HEK293 (cell line): ENCODE measurements at regions not wholly inside any gene's neighbourhood (a gene's known extent, or its start where the extent isn't known, plus 50 kb on each side); places are given as distances from the start of the nearest gene placed in this dataset.

Source experiments
- CTCF ChIA-PET: fragments of 350-600 bp; formaldehyde crosslinking; extraction: SDS; loops from one replicate; lab custom pipeline; 2021; ENCODE audit warnings: antibody characterized with exemption; lab: Yijun Ruan, JAX
- POLR2A ChIA-PET: fragments of 300-600 bp; formaldehyde crosslinking; extraction: SDS; loops from one replicate; lab custom pipeline; 2020; ENCODE audit warnings: antibody characterized with exemption, inconsistent platforms; lab: Yijun Ruan, JAX
- H3K27ac ChIP-seq: fragments of 200-500 bp; sonication (Bioruptor generic); 2 replicates; pipeline ENCODE4 v1.5.1; 2014; ENCODE audit warnings: low read depth, low read length, control low read depth, inconsistent platforms; ENCODE audit errors: extremely low read depth
- H3K36me3 ChIP-seq, 2 experiments: fragments of 200-500 bp in 1 of 2; sonication (Bioruptor generic) in 1 of 2; 1 replicate in 1 of 2; 2 replicates in 1 of 2; pipeline ENCODE4 v1.5.1; 2014 to 2017; ENCODE audit warnings: inconsistent platforms in 2 of 2, low read length in 2 of 2; ENCODE audit not compliant: control insufficient read depth in 2 of 2, insufficient read depth in 1 of 2
- H3K4me1 ChIP-seq: fragments of 200-500 bp; sonication (Bioruptor generic); 2 replicates; pipeline ENCODE4 v1.5.1; 2014; ENCODE audit warnings: mild to moderate bottlenecking, low read length, inconsistent platforms; ENCODE audit not compliant: control insufficient read depth, insufficient read depth
- H3K4me3 ChIP-seq: 2 replicates; pipeline ENCODE4 v1.5.1; 2011; ENCODE audit warnings: low read depth, mild to moderate bottlenecking, control low read depth, low read length, moderate library complexity
- H3K9me3 ChIP-seq: fragments of 200-500 bp; sonication (Bioruptor generic); 2 replicates; pipeline ENCODE4 v1.5.1; 2014; ENCODE audit warnings: low read depth, low read length, inconsistent platforms; ENCODE audit not compliant: control insufficient read depth, insufficient read depth
- GLIS1 ChIP-seq: fragments of 450-650 bp; formaldehyde crosslinking; IDR thresholded peaks from 2 replicates; pipeline ENCODE4 v1.5.1; 2016; ENCODE audit warnings: missing biosample characterization, missing genetic modification characterization
- MEIS1 ChIP-seq: sonication (generic); formaldehyde crosslinking; IDR thresholded peaks from 2 replicates; pipeline ENCODE4 v1.8.1; 2022; ENCODE audit warnings: missing genetic modification reagents, mild to moderate bottlenecking, borderline replicate concordance
- MZF1 ChIP-seq: fragments of 450-650 bp; formaldehyde crosslinking; IDR thresholded peaks from 2 replicates; pipeline ENCODE4 v1.5.1; 2017; ENCODE audit warnings: missing biosample characterization, missing genetic modification characterization, borderline replicate concordance
- OVOL3 ChIP-seq: fragments of 450-650 bp; formaldehyde crosslinking; IDR thresholded peaks from 2 replicates; pipeline ENCODE4 v1.5.1; 2016; ENCODE audit warnings: missing biosample characterization, missing genetic modification characterization
- SP7 ChIP-seq: fragments of 450-650 bp; formaldehyde crosslinking; IDR thresholded peaks from 2 replicates; pipeline ENCODE4 v1.5.1; 2016; ENCODE audit warnings: missing biosample characterization, missing genetic modification characterization
- TCF7L2 ChIP-seq: IDR thresholded peaks from 2 replicates; pipeline ENCODE4 v1.6.1; 2011; ENCODE audit warnings: low read depth, mild to moderate bottlenecking, inconsistent platforms, low read length, moderate library complexity, borderline replicate concordance
- ZBTB17 ChIP-seq: fragments of 450-650 bp; formaldehyde crosslinking; IDR thresholded peaks from 2 replicates; pipeline ENCODE4 v1.5.1; 2016; ENCODE audit warnings: missing biosample characterization, missing genetic modification characterization
- ZEB2 ChIP-seq: fragments of 450-650 bp; formaldehyde crosslinking; IDR thresholded peaks from 2 replicates; pipeline ENCODE4 v1.5.1; 2016; ENCODE audit warnings: missing biosample characterization, missing genetic modification characterization
- ZFP69B ChIP-seq: fragments of 450-650 bp; formaldehyde crosslinking; IDR thresholded peaks from 2 replicates; pipeline ENCODE4 v1.5.1; 2016; ENCODE audit warnings: missing biosample characterization, missing genetic modification characterization
- ZIC2 ChIP-seq: fragments of 450-650 bp; formaldehyde crosslinking; IDR thresholded peaks from 2 replicates; pipeline ENCODE4 v1.5.1; 2016; ENCODE audit warnings: missing biosample characterization, missing genetic modification characterization
- ZNF121 ChIP-seq: fragments of 450-650 bp; formaldehyde crosslinking; IDR thresholded peaks from 2 replicates; pipeline ENCODE4 v1.5.1; 2016; ENCODE audit warnings: missing biosample characterization, missing genetic modification characterization
- ZNF19 ChIP-seq: fragments of 450-650 bp; formaldehyde crosslinking; IDR thresholded peaks from 2 replicates; pipeline ENCODE4; 2016; ENCODE audit warnings: missing biosample characterization, missing genetic modification characterization, low read depth
- ZNF214 ChIP-seq: fragments of 450-650 bp; formaldehyde crosslinking; IDR thresholded peaks from 2 replicates; pipeline ENCODE4 v1.5.1; 2017; ENCODE audit warnings: missing biosample characterization, mild to moderate bottlenecking, missing genetic modification characterization, borderline replicate concordance
- ZNF221 ChIP-seq: fragments of 450-650 bp; formaldehyde crosslinking; IDR thresholded peaks from 2 replicates; pipeline ENCODE4 v1.5.1; 2017; ENCODE audit warnings: missing biosample characterization, missing genetic modification characterization, borderline replicate concordance
- ZNF274 ChIP-seq, 2 experiments: fragments of 200-500 bp in 1 of 2; fragments of 450-650 bp in 1 of 2; sonication (Bioruptor generic) in 1 of 2; formaldehyde crosslinking in 1 of 2; IDR thresholded peaks; 2 replicates each; pipeline versions ENCODE4 v1.5.1 to v1.6.1; 2014 to 2016; ENCODE audit warnings: borderline replicate concordance in 1 of 2, inconsistent platforms in 1 of 2, low read length in 1 of 2, missing biosample characterization in 1 of 2, missing genetic modification characterization in 1 of 2
- ZNF391 ChIP-seq: fragments of 450-650 bp; formaldehyde crosslinking; IDR thresholded peaks from 2 replicates; pipeline ENCODE4 v1.5.1; 2016; ENCODE audit warnings: low read depth, missing biosample characterization, missing genetic modification characterization, borderline replicate concordance
- ZNF433 ChIP-seq: fragments of 450-650 bp; formaldehyde crosslinking; IDR thresholded peaks from 2 replicates; pipeline ENCODE4 v1.5.1; 2016; ENCODE audit warnings: missing biosample characterization, missing genetic modification characterization, low read depth
- ZNF501 ChIP-seq: fragments of 450-650 bp; formaldehyde crosslinking; IDR thresholded peaks from 2 replicates; pipeline ENCODE4 v1.5.1; 2016; ENCODE audit warnings: missing biosample characterization, missing genetic modification characterization
- ZNF571 ChIP-seq: fragments of 450-650 bp; formaldehyde crosslinking; IDR thresholded peaks from 2 replicates; pipeline ENCODE4 v1.5.0; 2017; ENCODE audit warnings: missing biosample characterization, missing genetic modification characterization
- ZNF596 ChIP-seq: fragments of 450-650 bp; IDR thresholded peaks from 2 replicates; pipeline ENCODE4 v1.5.0; 2018; ENCODE audit warnings: missing biosample characterization, mild to moderate bottlenecking, missing genetic modification characterization, moderate library complexity
- ZNF623 ChIP-seq: fragments of 450-650 bp; formaldehyde crosslinking; IDR thresholded peaks from 2 replicates; pipeline ENCODE4 v1.5.1; 2016; ENCODE audit warnings: missing biosample characterization, missing genetic modification characterization
- ZNF654 ChIP-seq: fragments of 450-650 bp; formaldehyde crosslinking; IDR thresholded peaks from 2 replicates; pipeline ENCODE4 v1.5.1; 2016; ENCODE audit warnings: low read depth, missing biosample characterization, missing genetic modification characterization
- TF ChIP-seq, protein P1 (sequence below): fragments of 450-650 bp; formaldehyde crosslinking; IDR thresholded peaks from 2 replicates; pipeline ENCODE4 v1.5.1; 2016; ENCODE audit warnings: missing biosample characterization, missing genetic modification characterization
- TF ChIP-seq, protein P2 (sequence below): fragments of 450-650 bp; formaldehyde crosslinking; IDR thresholded peaks from 2 replicates; pipeline ENCODE4 v1.5.1; 2016; ENCODE audit warnings: missing biosample characterization, missing genetic modification characterization
- TF ChIP-seq, protein P3 (sequence below): fragments of 450-650 bp; formaldehyde crosslinking; conservative IDR thresholded peaks from 2 replicates; pipeline ENCODE4 v1.5.1; 2016; ENCODE audit warnings: low read depth, missing biosample characterization, missing genetic modification characterization
- TF ChIP-seq, protein P4 (sequence below): fragments of 450-650 bp; formaldehyde crosslinking; IDR thresholded peaks from 2 replicates; pipeline ENCODE4 v1.5.1; 2016; ENCODE audit warnings: missing biosample characterization, missing genetic modification characterization

DNA sequence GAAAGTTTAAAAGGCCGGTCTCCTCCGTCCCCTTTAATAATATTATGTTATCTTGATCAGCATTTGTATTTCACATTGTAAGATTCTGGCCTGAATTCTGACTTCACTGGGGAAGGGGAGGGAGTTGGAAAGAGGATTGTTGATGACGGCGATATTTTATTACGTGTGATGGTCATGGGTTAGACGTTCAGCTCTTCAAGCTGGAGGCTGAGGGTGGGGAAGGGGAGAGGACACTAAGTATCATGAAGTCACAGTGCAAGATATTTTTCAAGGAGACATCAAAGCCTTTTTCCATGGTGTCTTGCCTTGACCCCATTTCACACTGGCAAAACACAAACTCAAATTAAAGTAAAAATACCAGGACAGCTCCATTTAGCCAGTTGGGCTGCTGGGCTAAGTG, 126.7 kb downstream of the WDR11 start:
- Histone ChIP-seq H3K4me1 (peaks cover 43% of the 10 kb centered on the region), H3K4me3 (no peak overlapping the region), H3K9me3 (no peaks in the 10 kb centered on the region; the same call in 1 of the 2 replicates), H3K27ac (peak overlapping the region; percentile 86; the same call in 1 of the 2 replicates), H3K36me3 (no peaks in the 10 kb centered on the region)
- ChIA-PET POLR2A (interaction anchor here (1.7 kb wide), 1 partner anchor 12 kb away, joined by 10 read pairs; no protein-coding TSS in a partner anchor), CTCF (interaction anchor here (0.7 kb wide), 1 partner anchor 98 kb away, joined by 4 read pairs; no protein-coding TSS in a partner anchor)
- TF ChIP-seq ZEB2 (tag by site-specific recombination) (no peak), ZBTB17 (tag by site-specific recombination) (0 out of 2 replicates have a peak, but pooled peaks have one; percentile 17), MZF1 (tag by site-specific recombination) (0 out of 2 replicates have a peak, but pooled peaks have one; percentile 11), ZNF596 (tag by site-specific recombination) (no peak)
- TF ChIP-seq, protein P1, sequence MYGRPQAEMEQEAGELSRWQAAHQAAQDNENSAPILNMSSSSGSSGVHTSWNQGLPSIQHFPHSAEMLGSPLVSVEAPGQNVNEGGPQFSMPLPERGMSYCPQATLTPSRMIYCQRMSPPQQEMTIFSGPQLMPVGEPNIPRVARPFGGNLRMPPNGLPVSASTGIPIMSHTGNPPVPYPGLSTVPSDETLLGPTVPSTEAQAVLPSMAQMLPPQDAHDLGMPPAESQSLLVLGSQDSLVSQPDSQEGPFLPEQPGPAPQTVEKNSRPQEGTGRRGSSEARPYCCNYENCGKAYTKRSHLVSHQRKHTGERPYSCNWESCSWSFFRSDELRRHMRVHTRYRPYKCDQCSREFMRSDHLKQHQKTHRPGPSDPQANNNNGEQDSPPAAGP (tag by site-specific recombination), result no peak

DNA sequence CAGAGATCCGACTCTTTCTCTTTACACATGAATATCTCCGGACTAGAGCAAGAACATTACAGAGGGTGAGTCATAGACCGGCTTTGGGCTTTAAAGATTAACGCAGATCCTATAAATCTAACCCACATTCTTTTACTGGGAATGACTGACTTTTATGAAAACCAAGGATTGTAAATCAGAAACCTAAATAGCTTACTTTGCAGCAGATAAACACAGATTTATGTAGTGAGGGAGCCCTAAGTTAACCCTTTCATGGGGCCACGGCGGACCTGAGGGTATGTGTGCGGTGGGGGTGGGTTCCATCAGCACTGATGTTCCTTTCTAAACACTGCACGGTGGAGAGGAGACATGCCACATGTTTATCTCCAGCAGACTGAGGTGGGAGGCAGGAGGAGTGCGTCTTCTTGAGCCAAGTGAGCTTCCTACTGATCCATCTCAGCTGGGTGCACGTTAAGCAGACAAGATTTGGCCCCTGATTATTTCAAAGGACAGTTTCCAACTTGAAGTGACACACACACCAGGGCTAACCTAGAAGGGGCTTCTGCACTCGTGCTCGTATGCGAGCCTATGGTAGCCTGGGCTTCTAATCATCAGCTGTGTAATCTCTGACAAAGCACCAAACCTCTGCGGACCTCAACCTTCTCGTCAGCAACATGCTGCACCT, 127.6 kb downstream of the WDR11 start:
- H3K36me3 ChIP-seq, result no peaks in the 10 kb centered on the region
- peak overlapping the region; percentile 32 for H3K4me3 ChIP-seq
- H3K4me1 ChIP-seq, result peaks cover 46% of the 10 kb centered on the region
- POLR2A ChIA-PET, result interaction anchor here (1.0 to 1.7 kb wide), 2 partner anchors 11 to 13 kb away, joined by 3 to 10 read pairs; no protein-coding TSS in a partner anchor
- CTCF ChIA-PET, result no interaction called here
- H3K9me3 ChIP-seq, result no peaks in the 10 kb centered on the region; the same call in 1 of the 2 replicates
- peak overlapping the region; percentile 86 for H3K27ac ChIP-seq
- TF ChIP-seq, protein P2, sequence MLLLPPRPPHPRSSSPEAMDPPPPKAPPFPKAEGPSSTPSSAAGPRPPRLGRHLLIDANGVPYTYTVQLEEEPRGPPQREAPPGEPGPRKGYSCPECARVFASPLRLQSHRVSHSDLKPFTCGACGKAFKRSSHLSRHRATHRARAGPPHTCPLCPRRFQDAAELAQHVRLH, result peak; percentile 91
- no peak for TF ChIP-seq ZNF623 (tag by site-specific recombination)
- no peak for TF ChIP-seq ZNF214
- TF ChIP-seq ZNF571 (tag by site-specific recombination), result no peak
- TF ChIP-seq ZNF19 (tag by site-specific recombination), result no peak
- TF ChIP-seq GLIS1 (tag by site-specific recombination), result peak; percentile 92
- no peak for TF ChIP-seq ZNF274 (IDR thresholded peaks at IDR 0.05; ENCODE audit: low read length)
- no peak for TF ChIP-seq ZNF274 (tag by site-specific recombination; IDR thresholded peaks at IDR 0.05; ENCODE audit: borderline replicate concordance)
- 0 out of 2 replicates have a peak, but pooled peaks have one; percentile 14 for TF ChIP-seq ZNF501 (tag by site-specific recombination)
- TF ChIP-seq SP7 (tag by site-specific recombination), result peak; percentile 87
- TF ChIP-seq ZFP69B, result peak; percentile 66
- TF ChIP-seq OVOL3, result peak; percentile 24
- TF ChIP-seq ZNF391 (tag by site-specific recombination), result peak; percentile 53; the same call in 1 of the 2 replicates
- TF ChIP-seq ZNF433, result no peak
- TF ChIP-seq, protein P3, sequence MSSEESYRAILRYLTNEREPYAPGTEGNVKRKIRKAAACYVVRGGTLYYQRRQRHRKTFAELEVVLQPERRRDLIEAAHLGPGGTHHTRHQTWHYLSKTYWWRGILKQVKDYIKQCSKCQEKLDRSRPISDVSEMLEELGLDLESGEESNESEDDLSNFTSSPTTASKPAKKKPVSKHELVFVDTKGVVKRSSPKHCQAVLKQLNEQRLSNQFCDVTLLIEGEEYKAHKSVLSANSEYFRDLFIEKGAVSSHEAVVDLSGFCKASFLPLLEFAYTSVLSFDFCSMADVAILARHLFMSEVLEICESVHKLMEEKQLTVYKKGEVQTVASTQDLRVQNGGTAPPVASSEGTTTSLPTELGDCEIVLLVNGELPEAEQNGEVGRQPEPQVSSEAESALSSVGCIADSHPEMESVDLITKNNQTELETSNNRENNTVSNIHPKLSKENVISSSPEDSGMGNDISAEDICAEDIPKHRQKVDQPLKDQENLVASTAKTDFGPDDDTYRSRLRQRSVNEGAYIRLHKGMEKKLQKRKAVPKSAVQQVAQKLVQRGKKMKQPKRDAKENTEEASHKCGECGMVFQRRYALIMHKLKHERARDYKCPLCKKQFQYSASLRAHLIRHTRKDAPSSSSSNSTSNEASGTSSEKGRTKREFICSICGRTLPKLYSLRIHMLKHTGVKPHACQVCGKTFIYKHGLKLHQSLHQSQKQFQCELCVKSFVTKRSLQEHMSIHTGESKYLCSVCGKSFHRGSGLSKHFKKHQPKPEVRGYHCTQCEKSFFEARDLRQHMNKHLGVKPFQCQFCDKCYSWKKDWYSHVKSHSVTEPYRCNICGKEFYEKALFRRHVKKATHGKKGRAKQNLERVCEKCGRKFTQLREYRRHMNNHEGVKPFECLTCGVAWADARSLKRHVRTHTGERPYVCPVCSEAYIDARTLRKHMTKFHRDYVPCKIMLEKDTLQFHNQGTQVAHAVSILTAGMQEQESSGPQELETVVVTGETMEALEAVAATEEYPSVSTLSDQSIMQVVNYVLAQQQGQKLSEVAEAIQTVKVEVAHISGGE (tag by site-specific recombination), result no peak
- TF ChIP-seq MEIS1 (CRISPR knock-in tag), result peak; percentile 46; the same call in 1 of the 2 replicates
- peak; percentile 61 for TF ChIP-seq ZIC2 (tag by site-specific recombination)
- no peak for TF ChIP-seq ZNF654
- TF ChIP-seq ZNF121 (tag by site-specific recombination), result no peak
- TF ChIP-seq, protein P4, sequence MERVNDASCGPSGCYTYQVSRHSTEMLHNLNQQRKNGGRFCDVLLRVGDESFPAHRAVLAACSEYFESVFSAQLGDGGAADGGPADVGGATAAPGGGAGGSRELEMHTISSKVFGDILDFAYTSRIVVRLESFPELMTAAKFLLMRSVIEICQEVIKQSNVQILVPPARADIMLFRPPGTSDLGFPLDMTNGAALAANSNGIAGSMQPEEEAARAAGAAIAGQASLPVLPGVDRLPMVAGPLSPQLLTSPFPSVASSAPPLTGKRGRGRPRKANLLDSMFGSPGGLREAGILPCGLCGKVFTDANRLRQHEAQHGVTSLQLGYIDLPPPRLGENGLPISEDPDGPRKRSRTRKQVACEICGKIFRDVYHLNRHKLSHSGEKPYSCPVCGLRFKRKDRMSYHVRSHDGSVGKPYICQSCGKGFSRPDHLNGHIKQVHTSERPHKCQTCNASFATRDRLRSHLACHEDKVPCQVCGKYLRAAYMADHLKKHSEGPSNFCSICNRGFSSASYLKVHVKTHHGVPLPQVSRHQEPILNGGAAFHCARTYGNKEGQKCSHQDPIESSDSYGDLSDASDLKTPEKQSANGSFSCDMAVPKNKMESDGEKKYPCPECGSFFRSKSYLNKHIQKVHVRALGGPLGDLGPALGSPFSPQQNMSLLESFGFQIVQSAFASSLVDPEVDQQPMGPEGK (tag by site-specific recombination), result peak; percentile 65; the same call in 1 of the 2 replicates
- no peak for TF ChIP-seq ZNF221
- peak; percentile 92 for TF ChIP-seq TCF7L2
